IgD-negative memory B cell (primary cell): ENCODE measurements at regions not wholly inside any gene's neighbourhood (a gene's known extent, or its start where the extent isn't known, plus 50 kb on each side); places are given as distances from the start of the nearest gene placed in this dataset.

Source experiments
- H3K27ac Mint-ChIP-seq, 3 donors: one replicate each; pipeline ENCODE4 v1.8.0; 2020 to 2022; ENCODE audit warnings: mild to moderate bottlenecking in 3 of 3, mixed read lengths in 3 of 3, moderate library complexity in 1 of 3
- H3K27me3 Mint-ChIP-seq: one replicate; pipeline ENCODE4 v1.8.0; 2021; ENCODE audit warnings: mixed read lengths
- H3K36me3 Mint-ChIP-seq: one replicate; pipeline ENCODE4 v1.8.0; 2020; ENCODE audit warnings: mild to moderate bottlenecking, mixed read lengths
- H3K4me1 Mint-ChIP-seq, 3 donors: one replicate each; pipeline ENCODE4 v1.8.0; 2020 to 2022; ENCODE audit warnings: mixed read lengths in 3 of 3, mild to moderate bottlenecking in 1 of 3
- H3K4me3 Mint-ChIP-seq, 4 donors: one replicate each; pipeline ENCODE4 v1.8.0; 2020 to 2022; ENCODE audit warnings: mild to moderate bottlenecking in 4 of 4, mixed read lengths in 4 of 4, moderate library complexity in 3 of 4
- H3K9me3 Mint-ChIP-seq, 3 donors: one replicate each; pipeline ENCODE4 v1.8.0; 2020 to 2021; ENCODE audit warnings: mixed read lengths in 3 of 3, mild to moderate bottlenecking in 1 of 3

DNA sequence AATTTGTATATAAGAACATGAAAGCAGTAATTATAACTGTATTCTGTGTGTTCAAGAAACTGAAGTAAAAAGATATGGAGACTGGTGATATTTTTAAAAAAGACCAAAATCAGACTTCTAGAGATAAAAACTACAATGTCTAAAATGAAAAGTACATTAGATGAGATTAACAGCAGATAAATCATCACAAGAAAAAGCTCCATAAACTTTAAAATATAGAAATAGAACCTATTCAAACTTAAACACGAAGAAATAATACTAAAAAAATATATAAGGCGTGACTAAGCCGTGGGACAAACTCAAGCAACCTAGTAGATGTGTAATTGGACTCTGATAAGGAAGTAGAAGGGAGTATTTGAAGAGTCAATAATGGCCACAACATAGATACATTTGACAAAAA, 189.1 kb upstream of the ZMIZ1 start:
- peak overlapping the region in 1 of 3 donors; percentile 52 for H3K27ac Mint-ChIP-seq
- peaks cover 5% of the 10 kb centered on the region for H3K27me3 Mint-ChIP-seq
- H3K4me1 Mint-ChIP-seq: no peaks in the 10 kb centered on the region
- H3K36me3 Mint-ChIP-seq: peaks cover 2% of the 10 kb centered on the region
- H3K4me3 Mint-ChIP-seq: peak overlapping the region in 1 of 4 donors; percentile 19
- peaks cover 9 to 16% (median 13%) of the 10 kb centered on the region in 3 donors for H3K9me3 Mint-ChIP-seq

GRCh38 chr10:78886129-78886528, 182.6 kb upstream of the ZMIZ1 start:
- peaks cover 5% of the 10 kb centered on the region for H3K27me3 Mint-ChIP-seq
- H3K36me3 Mint-ChIP-seq: no peaks in the 10 kb centered on the region
- no peak overlapping the region for H3K27ac Mint-ChIP-seq

DNA sequence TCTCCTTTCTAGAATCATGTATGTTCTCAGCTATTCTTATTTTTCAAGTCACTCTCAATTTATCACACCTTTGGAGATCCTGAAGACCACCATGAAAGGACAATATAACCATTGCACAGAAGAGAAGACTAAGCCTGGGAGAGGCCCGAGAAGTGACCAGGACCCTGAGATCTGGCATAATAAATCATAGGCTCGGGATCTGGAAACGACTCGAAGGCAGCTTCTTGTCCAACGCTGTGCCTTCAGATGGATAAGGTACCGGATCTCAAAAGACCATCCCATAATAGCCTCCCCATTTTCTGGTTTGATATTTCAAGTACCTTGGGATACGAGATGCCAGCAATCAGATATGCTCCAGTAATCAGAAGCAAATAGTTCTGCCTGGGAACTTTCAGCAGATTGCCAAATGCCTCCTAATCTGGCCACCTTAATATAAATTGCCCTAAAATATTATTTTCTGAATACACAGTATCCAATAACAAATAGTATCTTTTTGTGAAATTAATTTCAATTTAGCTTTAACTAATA, 179.2 kb upstream of the ZMIZ1 start:
- Mint-ChIP-seq H3K9me3 (peaks cover 1 to 15% (median 9%) of the 10 kb centered on the region in 3 donors), H3K36me3 (peaks cover 3% of the 10 kb centered on the region), H3K27ac (no peak overlapping the region), H3K4me1 (no peaks in the 10 kb centered on the region), H3K27me3 (peaks cover 8% of the 10 kb centered on the region), H3K4me3 (no peak overlapping the region)

More at GRCh38 chr10:78886129-78886528, 182.6 kb upstream of the ZMIZ1 start:
- Mint-ChIP-seq H3K4me3 (no peak overlapping the region), H3K9me3 (peaks cover 7 to 21% (median 12%) of the 10 kb centered on the region in 3 donors), H3K4me1 (no peaks in the 10 kb centered on the region)

GRCh38 chr10:78890506-78890905, 178.3 kb upstream of the ZMIZ1 start:
- peaks cover 3% of the 10 kb centered on the region for H3K36me3 Mint-ChIP-seq

GRCh38 chr10:78891741-78892140, 177.0 kb upstream of the ZMIZ1 start:
- Mint-ChIP-seq H3K36me3 (peaks cover 3% of the 10 kb centered on the region), H3K27me3 (peaks cover 8% of the 10 kb centered on the region), H3K4me1 (no peaks in the 10 kb centered on the region), H3K4me3 (no peak overlapping the region), H3K9me3 (peaks cover 0 to 1% (median under 1%) of the 10 kb centered on the region in 3 donors), H3K27ac (no peak overlapping the region)

More at GRCh38 chr10:78890506-78890905, 178.3 kb upstream of the ZMIZ1 start:
- Mint-ChIP-seq H3K9me3 (peaks cover 1 to 11% (median 6%) of the 10 kb centered on the region in 3 donors), H3K4me1 (no peaks in the 10 kb centered on the region), H3K27me3 (peaks cover 8% of the 10 kb centered on the region), H3K27ac (no peak overlapping the region), H3K4me3 (no peak overlapping the region)

- Mint-ChIP-seq H3K27me3 (peaks cover 8% of the 10 kb centered on the region), H3K36me3 (peaks cover 3% of the 10 kb centered on the region), H3K4me3 (no peak overlapping the region), H3K4me1 (no peaks in the 10 kb centered on the region), H3K9me3 (peaks cover 0 to 1% (median 0%) of the 10 kb centered on the region in 3 donors), H3K27ac (no peak overlapping the region)
These were observed 176.2 kb upstream of the ZMIZ1 start for GRCh38 chr10:78892338-78893176.

GRCh38 chr10:78893217-78893616, 175.5 kb upstream of the ZMIZ1 start:
- Mint-ChIP-seq H3K27ac (no peak overlapping the region), H3K4me3 (no peak overlapping the region), H3K9me3 (peaks cover 0 to 1% (median 0%) of the 10 kb centered on the region in 3 donors), H3K36me3 (peaks cover 3% of the 10 kb centered on the region), H3K4me1 (no peaks in the 10 kb centered on the region), H3K27me3 (peaks cover 8% of the 10 kb centered on the region)

- Mint-ChIP-seq H3K9me3 (no peaks in the 10 kb centered on the region), H3K36me3 (peaks cover 3% of the 10 kb centered on the region), H3K4me3 (peak overlapping the region in 1 of 4 donors; percentile 76), H3K27ac (peak overlapping the region in 1 of 3 donors; percentile 11), H3K4me1 (no peaks in the 10 kb centered on the region), H3K27me3 (peaks cover 8% of the 10 kb centered on the region)
These were observed 174.5 kb upstream of the ZMIZ1 start for GRCh38 chr10:78894089-78894840.

DNA sequence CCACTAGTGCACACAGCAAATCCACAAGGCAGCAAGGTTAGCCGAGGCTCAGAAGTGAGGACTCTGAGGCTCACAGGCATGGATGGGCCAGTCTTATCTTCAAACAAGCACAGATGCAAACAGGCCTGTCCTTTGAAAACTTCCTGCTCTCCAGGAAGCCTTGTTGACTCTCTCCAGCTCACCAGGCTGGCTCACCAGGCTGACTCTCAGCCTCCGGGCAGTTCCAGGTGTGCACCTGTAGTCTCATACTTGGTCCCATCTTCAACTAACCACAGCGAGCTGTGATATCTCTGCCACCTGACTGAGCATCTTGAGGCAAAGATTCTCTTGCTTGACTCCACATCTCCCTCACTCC, 173.9 kb upstream of the ZMIZ1 start:
- Mint-ChIP-seq H3K36me3 (peaks cover 3% of the 10 kb centered on the region), H3K4me1 (no peaks in the 10 kb centered on the region), H3K27me3 (peaks cover 8% of the 10 kb centered on the region), H3K4me3 (no peak overlapping the region), H3K27ac (no peak overlapping the region), H3K9me3 (no peaks in the 10 kb centered on the region)

DNA sequence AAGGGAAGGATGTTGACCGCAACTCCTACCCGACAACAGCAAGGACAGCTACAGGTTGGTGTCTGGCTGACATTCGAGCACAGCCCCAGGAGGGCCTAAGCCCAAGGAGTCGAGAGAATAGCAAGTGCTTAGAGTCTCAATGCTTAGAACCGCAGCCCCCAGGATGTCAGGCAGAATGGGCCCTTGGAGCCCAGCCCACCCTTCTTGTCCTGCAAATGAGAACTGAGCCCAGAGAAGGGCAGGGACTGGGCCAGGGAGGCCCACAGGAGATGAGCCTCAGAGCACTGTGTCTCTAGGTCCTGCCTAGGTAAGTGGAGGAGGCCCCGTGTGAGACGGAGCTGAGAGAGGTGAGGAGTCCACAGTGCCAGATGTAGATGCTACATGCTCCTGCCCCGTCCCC, 173.3 kb upstream of the ZMIZ1 start:
- Mint-ChIP-seq H3K27ac (no peak overlapping the region), H3K9me3 (no peaks in the 10 kb centered on the region), H3K4me1 (no peaks in the 10 kb centered on the region), H3K4me3 (no peak overlapping the region), H3K27me3 (peaks cover 8% of the 10 kb centered on the region), H3K36me3 (peaks cover 3% of the 10 kb centered on the region)

- Mint-ChIP-seq H3K27ac (no peak overlapping the region), H3K36me3 (peaks cover 3% of the 10 kb centered on the region), H3K27me3 (peaks cover 5% of the 10 kb centered on the region), H3K4me1 (no peaks in the 10 kb centered on the region), H3K9me3 (no peaks in the 10 kb centered on the region), H3K4me3 (no peak overlapping the region)
These were observed 172.4 kb upstream of the ZMIZ1 start for GRCh38 chr10:78896159-78896928.

- Mint-ChIP-seq H3K4me1 (no peaks in the 10 kb centered on the region), H3K36me3 (peaks cover 3% of the 10 kb centered on the region), H3K27me3 (peaks cover under 1% of the 10 kb centered on the region), H3K27ac (no peak overlapping the region), H3K9me3 (no peaks in the 10 kb centered on the region), H3K4me3 (no peak overlapping the region)
These were observed 170.2 kb upstream of the ZMIZ1 start for GRCh38 chr10:78898341-78899097.

DNA sequence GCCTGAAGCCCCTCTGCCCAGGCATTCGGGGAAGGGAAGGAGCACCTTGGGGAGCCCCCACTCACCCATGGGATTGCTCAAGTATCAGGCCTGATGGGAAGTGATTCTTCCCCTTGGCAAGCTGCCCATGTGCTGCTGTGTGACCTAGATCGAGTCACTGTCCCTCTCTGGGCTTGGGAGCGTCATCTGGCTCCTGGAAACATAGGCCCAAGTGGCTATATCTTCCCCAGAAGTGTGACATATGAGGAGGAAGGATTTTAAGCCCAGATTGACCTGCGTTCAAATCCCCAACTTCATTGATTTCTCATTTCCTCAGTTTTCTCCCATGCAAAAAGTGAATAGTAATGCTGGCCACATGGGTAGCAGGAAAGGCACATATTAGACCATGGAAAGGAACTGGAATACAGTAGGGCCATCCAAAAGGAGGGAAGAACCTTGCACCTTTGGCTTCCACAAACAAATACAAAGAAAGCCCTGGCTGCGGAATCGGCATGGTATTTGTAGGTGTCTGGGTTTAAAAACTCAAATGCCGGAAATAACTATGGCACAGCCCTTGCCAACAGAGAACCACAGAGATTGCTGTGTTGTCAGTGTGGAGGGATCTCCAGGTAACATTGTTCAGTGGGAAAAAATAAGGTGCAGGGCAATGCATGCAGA, 169.5 kb upstream of the ZMIZ1 start:
- Mint-ChIP-seq H3K4me1 (peaks cover 0 to 2% (median 0%) of the 10 kb centered on the region in 3 donors), H3K4me3 (no peak overlapping the region), H3K27ac (no peak overlapping the region), H3K27me3 (no peaks in the 10 kb centered on the region), H3K9me3 (no peaks in the 10 kb centered on the region), H3K36me3 (peaks cover 3% of the 10 kb centered on the region)
